IPS DF 4.7 (cell line): ENCODE measurements at regions not wholly inside any gene's neighbourhood (a gene's known extent, or its start where the extent isn't known, plus 50 kb on each side); places are given as distances from the start of the nearest gene placed in this dataset.

Experiments used
- DNase-seq: peaks from one replicate; pipeline ENCODE4 v3.0.0-alpha.2; 2013; ENCODE audit warnings: low spot score; ENCODE audit errors: extremely low read depth

DNA sequence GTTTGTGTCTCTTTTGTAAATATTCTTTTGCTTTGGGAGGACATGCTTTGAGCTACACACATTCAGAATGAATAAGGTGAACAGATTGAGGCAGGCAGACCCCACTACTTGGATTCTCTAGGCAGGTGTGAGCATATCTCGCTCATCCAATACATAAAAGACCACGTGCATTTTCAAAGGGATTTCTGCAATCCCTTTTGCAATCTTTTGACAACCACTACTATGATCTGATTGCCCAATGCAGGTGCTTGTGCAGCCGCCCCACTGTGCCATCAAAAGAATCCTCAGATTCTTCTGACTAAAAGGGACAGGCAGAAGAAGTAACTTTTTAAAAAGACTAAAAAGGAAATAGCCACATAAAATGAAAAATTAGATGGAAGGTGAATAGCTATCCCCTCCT is 341.4 kb downstream of the BMP4 start:
- no peak for DNase-seq

DNA sequence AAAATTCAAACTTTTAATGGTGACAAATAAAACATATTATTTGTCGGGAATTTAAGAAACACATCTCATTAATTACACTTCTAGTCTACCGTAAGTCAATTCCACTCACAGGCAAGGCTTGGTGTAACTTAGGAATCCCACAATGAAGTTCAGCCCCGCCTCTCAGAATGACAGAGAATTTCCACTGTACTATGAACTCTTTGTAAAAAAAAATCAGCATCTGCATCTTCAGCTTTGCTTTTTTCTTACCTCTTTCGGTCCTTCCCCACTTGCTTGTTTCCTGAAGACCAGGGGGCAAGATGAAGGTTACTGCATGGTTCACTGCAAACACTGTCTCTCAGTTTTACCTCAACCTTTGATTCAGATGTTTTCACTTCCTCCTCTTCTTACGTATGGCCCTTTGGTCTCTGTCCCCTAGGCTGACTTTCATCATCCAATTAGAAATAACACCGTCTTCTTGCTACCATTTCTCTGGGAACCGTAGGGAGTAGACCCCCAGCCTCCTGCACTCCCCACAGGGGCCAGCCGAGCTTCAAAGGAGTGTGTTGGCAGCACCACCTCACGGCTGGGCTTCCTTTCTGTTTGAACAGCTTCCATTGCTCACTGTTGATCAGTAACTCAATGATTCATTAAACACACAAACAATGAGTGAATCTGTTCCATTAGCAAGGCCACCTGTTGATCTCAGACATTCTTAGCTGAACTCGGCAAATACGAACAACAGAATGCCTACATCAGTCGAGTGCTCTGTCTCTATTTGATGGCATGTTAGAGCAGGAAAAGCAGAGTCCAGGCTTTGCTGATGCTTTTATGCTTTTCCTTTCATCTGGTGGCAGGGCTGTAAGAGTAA is 343.0 kb downstream of the BMP4 start:
- DNase-seq, result no peak

- no peak for DNase-seq
These were observed 345.7 kb downstream of the BMP4 start for GRCh38 chr14:53610947-53611346.

GRCh38 chr14:53609009-53609408 is 347.6 kb downstream of the BMP4 start:
- DNase-seq, result no peak

- no peak for DNase-seq
These were observed 348.3 kb downstream of the BMP4 start for GRCh38 chr14:53608369-53608768.

DNA sequence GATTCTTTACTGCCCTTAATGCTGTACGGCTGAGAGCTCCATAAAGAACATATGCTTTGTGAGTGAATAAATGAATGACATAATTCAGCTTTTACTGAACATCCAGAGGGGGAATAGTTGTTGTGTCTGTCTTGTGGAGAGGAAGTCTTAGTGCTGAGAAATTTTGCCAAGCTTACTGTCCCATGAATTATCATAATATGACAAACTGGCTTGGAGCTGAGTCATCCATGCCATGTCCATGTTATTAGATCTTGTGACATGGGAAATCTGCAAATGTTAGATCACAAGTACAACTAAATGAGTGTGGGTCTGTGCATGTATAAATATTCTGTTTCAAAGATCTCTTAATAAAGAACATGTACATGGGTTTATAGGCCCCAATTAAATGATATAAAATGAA is 350.4 kb downstream of the BMP4 start:
- no peak for DNase-seq

DNA sequence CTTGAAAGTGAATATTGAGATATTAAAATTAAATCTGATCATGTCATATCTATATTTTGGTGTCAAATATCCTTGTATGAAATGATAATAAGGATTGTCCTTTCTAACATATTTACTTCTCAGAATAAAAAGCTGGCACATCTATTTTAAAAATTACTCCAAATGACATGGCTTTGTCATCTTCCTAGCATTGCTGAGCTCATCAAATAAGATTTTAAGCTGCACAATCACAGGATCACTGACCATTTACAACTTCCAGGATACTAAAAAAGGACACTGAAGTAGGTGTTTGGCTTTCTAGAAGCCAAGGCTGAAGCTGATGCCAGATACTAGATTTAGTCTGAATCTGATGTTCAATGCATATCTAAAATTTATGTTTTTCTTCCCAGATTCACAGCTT is 351.1 kb downstream of the BMP4 start:
- DNase-seq, result no peak

DNA sequence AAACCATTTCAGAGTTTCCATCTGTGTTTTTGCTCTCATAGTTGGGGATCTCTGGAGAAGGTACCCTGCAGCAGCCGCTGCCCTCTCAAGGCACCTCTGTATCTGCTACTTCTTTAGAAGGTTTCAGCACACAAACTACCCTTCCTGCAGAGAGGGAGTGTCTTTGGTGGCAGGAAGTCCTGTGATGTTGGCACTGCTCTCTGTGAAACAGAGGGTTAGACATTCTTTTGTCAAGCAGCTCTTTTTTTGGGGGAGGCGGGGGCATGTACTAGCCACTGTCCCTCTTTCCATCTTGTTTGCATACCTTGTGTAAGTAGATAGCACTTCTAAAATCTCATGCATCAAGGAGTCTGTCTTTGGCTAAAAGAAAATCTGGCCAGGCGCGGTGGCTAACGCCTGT is 352.6 kb downstream of the BMP4 start:
- DNase-seq, result no peak

- DNase-seq, result no peak
These were observed 355.2 kb downstream of the BMP4 start for GRCh38 chr14:53601409-53601808.

DNA sequence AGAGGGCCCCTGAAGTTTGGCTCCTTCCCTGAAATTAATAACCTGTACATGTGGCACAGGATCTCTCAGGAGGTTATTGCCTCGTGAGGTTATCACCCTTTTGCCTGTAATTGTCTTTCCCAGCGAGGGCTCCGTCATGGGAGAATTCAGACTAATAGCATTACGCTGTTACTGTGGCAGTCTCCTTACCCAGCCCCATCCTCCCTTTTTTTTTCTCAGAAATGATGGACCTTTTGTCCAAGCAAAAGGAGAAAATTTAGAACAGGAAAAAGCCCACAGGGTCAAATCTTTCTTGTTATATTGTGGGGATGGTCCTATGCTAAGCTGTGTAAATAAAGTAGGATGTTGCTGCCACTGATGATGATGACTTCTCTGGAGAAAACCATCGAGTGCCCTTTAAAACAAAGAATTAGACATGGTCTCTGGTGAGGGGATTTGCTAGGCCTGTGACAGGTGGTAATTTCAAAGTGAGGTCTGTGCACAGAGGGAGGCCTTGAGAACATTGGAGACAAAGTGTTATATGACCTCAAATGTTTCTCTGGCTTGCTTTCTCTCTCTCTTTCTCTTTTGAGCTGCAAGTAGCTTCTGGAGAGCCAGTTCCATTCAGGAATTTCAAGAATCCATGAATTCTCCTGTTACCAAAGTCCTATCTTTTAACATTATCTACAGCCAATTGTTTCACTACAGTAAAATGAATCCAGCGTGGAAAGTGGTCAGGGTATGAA is 357.2 kb downstream of the BMP4 start:
- no peak for DNase-seq

DNA sequence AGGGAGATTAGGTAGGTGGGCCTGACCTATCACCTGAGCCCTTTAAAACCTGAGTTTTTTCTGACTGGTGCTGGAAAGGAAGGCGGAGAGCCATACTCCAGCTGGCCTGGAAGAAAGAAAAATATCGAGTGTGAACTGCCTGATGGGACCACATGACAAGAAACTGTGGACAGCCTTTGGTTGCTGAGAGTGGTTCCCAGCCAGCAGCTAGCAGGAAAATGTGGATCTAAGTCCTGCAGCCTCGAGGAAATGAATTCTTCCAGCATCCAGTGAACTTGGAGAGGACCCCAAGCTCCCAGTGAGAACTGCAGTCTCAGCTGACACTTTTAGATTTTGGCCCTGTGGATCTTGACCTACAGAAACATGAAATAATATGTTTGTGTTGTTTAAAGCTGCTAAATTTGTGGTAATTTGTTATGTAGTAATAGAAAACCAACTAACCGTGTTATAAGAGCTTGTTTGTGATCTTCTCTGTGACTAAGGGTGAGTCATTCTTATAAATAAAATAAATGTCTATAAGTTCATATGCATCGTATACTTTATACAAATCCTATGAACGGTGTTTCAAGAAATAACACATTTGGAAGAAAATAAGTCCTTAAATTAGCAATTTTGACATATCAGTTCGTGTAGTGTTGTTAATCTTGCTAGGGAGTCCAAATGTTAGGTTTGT is 359.6 kb downstream of the BMP4 start:
- DNase-seq, result no peak

DNA sequence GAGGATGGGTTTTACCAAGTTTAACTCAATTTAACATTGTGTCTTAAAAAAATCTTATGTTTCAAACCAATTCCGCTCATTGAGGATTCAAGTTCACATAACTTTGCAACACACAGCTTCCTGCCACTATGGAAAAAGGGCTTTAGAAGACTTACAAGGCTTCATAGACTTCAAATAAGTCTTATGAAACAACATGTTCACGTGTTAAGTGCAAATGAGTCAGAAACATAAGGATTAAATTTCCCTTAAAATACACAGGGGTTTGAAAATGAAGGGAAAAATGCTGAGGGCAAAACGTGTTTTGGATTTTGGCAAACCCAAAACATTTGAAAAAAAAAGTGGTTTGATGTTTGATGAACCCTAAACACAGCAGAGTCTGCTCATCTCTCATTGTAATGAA is 364.8 kb downstream of the BMP4 start:
- DNase-seq, result no peak

- DNase-seq, result no peak
These were observed 375.1 kb downstream of the BMP4 start for GRCh38 chr14:53581504-53581903.

- no peak for DNase-seq
These were observed 384.8 kb downstream of the BMP4 start for GRCh38 chr14:53571641-53572328.

DNA sequence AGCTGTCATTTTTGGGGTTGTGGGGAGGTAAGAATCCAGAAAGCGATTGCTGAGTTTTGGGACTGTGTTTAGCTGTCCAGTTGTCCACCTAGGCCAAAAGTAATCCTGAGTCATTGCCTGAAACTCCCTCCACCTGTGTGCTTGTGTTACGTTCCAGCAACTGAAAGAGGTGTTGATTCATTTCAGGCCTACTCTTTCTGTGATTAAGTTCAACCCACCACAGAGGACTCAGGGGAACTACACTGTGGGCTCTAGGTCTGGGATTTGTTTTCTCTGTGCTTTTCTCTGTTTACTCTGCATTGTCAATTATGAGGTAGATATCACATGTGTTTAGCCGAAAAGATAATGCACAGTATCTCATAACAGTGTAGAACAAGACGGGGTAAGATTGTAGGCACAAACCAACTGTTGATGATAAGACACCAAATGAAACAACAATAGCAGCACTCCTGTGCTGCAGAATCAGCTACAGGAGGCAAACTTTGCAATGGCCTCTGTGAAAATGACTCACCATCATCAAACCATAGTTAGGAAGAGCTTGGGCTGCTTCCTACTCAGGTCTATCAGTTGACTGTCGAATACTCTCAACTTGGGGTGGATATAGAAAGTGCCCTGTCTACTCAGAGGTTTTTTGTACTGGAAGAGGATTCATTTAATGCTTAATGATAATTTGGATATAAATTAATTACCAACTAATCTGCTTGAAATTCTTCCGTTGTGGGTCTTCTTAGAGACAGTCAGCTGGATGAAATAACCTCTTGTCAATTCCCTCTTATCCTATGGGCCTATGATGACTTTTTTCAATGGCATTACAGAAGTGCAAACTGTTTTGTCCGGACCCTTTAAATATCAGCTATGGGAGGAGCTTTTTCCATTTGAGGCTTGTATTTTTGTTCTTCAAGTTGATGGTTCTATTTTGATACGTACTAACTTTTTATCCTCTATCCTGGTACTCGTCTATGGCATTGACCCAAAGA is 385.9 kb downstream of the BMP4 start:
- DNase-seq, result no peak

- DNase-seq, result no peak
These were observed 387.2 kb downstream of the BMP4 start for GRCh38 chr14:53569446-53569845.

GRCh38 chr14:53567236-53567780 is 389.3 kb downstream of the BMP4 start:
- DNase-seq, result no peak

DNA sequence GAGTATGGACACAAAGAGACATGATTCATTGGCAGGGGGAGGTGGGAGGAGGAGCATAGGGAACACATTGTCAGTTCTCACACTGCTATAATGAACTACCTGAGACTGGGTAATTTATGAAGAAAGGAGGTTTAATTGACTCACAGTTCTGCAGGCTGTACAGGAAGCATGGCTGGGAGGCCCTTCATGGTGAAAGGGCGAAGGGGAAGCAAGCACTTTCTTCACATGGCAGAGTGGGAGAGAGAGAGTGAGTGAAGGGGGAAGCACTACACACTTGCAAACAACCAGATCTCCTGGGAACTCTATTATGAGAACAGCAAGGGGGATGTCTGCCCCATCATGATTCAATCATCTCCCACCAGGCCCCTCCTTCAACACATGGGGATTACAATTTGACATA is 391.8 kb downstream of the BMP4 start:
- DNase-seq, result no peak

DNA sequence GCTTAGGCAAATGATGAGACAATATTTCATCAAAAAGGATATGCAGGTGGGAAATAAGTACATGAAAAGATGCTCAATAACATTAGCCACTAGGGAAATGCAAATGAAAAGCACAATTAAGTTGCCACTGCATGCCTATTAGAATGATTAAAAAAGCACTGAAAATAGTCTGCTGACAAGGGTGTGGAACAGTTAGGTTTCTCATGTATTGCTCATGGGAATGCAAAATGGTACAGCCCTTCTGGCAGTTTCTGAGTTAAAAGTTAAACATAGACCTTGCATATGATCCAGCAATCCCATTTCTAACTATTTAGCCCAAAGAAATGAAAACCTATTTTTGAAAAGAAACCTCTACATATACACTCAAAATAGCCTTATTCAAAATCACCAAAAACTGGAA is 393.0 kb downstream of the BMP4 start:
- DNase-seq, result no peak

DNA sequence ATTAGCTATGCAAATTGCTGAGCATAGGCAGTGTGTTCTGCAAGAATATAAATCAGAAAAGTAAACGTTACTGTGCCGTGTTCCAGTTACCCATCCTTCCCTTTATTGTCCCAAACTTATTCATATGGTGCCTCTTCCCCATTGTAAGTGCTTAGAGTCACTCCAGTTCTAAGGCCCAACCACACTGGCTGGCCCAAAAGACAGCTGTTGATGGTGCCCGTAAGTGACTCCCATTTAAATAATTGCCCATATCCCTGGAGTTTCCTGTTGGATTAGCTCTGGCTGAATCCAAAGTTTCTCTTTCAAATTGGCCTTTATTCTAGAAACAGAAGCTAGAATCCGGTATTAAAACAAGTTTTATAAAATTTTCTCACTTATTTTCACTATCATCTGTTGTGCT is 400.1 kb upstream of the DDHD1 start:
- no peak for DNase-seq
